ENCODE measurements at regions not wholly inside any gene's neighbourhood (a gene's known extent, or its start where the extent isn't known, plus 50 kb on each side); places are given as distances from the start of the nearest gene placed in this dataset.

DNA sequence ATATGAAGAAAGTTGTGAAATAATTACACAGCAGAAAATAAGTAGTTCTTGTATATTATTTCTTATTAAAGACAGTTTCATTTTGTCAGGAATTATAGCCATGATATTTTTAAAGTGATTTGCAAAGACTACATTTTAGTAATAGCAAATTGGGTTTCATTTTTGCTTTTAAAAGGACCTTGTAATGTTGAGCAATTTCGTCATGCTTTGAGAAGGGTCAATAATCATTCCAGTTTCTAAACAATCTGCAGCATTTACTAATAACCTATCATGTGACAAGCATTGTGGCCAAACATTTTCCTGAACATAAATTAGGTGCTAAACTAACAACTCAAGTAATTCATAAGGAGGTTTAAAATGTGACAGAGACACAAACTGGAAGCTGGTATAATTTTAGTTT, 214.4 kb upstream of the CBLB start:
- CTCF ChIA-PET, result no interaction called here
- TF ChIP-seq, protein P1, sequence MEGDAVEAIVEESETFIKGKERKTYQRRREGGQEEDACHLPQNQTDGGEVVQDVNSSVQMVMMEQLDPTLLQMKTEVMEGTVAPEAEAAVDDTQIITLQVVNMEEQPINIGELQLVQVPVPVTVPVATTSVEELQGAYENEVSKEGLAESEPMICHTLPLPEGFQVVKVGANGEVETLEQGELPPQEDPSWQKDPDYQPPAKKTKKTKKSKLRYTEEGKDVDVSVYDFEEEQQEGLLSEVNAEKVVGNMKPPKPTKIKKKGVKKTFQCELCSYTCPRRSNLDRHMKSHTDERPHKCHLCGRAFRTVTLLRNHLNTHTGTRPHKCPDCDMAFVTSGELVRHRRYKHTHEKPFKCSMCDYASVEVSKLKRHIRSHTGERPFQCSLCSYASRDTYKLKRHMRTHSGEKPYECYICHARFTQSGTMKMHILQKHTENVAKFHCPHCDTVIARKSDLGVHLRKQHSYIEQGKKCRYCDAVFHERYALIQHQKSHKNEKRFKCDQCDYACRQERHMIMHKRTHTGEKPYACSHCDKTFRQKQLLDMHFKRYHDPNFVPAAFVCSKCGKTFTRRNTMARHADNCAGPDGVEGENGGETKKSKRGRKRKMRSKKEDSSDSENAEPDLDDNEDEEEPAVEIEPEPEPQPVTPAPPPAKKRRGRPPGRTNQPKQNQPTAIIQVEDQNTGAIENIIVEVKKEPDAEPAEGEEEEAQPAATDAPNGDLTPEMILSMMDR (IDR thresholded peaks at IDR 0.05; ENCODE audit: insufficient read depth, low read length, missing control alignments), result no peak

DNA sequence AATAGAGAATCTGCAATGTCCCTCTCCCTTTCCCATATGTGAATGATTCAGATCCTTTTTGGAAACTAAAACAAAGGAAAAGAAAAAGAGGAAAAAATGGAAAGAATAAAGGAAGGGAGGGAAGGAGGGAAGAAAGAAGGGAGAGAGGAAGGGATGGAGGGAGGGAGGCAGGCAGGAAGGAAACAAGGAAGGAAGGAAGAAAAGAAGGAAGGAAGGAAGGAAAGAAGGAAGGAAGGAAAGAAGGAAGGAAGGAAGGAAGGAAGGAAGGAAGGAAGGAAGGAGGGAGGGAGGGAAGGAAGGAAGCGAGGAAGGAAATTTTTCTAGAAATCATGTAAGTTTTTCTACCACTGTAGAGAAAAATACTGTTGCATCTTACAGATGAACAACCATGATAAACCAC, 215.0 kb upstream of the CBLB start:
- ChIA-PET CTCF (no interaction called here), POLR2A (no interaction called here)
- TF ChIP-seq, protein P1 (IDR thresholded peaks at IDR 0.05; ENCODE audit: insufficient read depth, low read length, missing control alignments), result no peak
- no peak overlapping the region for H3K4me3 ChIP-seq (ENCODE audit: low read depth, low read length)
- DNase-seq (ENCODE audit: low read depth, low spot score), result no peak

More for the DNA sequence above, 214.4 kb upstream of the CBLB start:
- H3K4me3 ChIP-seq (ENCODE audit: low read depth, low read length), result no peak overlapping the region
- DNase-seq (ENCODE audit: low read depth, low spot score), result no peak
- POLR2A ChIA-PET, result no interaction called here

DNA sequence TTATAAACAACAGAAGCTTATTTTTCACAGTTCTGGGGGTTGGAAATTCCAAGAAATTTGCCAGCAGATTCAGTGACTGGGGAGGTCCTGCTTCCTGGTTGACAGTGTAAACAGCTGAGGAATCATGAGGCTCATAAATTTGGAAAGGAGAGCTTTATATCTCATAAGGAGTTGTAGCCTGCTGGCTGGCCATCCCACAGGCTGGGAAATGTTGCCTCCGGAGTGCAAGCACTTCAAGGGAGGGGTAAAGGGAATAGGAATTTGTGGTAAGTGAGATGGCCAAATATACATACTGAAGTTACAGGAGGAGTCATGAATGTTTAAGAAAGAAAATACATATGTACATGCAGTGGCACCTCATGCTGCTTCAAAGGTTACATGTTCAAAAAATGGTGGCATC, 217.2 kb upstream of the CBLB start:
- ChIA-PET CTCF (no interaction called here), POLR2A (interaction anchor here (0.5 kb wide), 1 partner anchor 24 kb away, joined by 3 read pairs; no protein-coding TSS in a partner anchor)
- DNase-seq (ENCODE audit: low read depth, low spot score), result no peak
- TF ChIP-seq, protein P1 (IDR thresholded peaks at IDR 0.05; ENCODE audit: insufficient read depth, low read length, missing control alignments), result no peak
- H3K4me3 ChIP-seq (ENCODE audit: low read depth, low read length), result no peak overlapping the region

DNA sequence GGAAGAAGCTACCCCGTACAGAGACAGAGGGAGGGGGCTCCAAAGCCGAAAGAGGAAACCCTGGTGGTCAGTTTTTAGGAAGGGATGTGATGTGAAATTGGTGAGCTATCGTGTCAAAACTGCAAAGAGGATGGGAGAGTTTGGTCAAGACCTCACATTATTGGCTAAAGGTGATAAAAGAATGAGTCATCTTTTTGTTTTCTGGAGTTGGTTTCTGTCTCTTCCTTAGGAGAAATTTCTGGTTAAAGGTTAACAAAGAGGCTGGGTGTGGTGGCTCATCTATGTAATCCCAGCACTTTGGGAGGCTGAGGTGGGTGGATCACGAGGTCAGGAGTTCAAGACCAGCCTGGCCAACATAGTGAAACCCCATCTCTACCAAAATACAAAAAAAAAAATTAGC, 217.8 kb upstream of the CBLB start:
- TF ChIP-seq, protein P1 (IDR thresholded peaks at IDR 0.05; ENCODE audit: insufficient read depth, low read length, missing control alignments), result no peak
- POLR2A ChIA-PET, result interaction anchor here (0.5 to 0.6 kb wide), 2 partner anchors 23 to 275 kb away, joined by 3 read pairs; no protein-coding TSS in a partner anchor
- H3K4me3 ChIP-seq (ENCODE audit: low read depth, low read length), result no peak overlapping the region
- CTCF ChIA-PET, result no interaction called here
- no peak for DNase-seq (ENCODE audit: low read depth, low spot score)

DNA sequence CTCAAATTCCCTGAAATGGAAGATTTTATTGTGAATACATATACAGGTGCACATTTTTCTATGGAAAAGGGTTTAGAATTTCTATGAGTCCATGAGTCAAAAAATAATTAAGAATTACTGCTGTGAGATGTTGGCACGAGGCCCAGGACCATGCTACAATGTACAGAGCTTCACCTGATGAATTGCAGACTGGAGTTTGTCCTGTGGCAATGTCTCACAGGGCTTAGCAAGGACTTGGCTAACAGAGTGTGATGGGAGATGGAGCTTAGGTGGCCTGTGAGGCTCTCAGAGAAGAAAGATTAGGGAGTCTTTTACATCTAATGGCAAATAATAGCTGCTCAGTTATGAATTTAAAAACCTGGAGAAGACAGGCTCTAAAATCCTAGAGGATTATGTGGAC, 219.5 kb upstream of the CBLB start:
- no peak overlapping the region for H3K4me3 ChIP-seq (ENCODE audit: low read depth, low read length)
- TF ChIP-seq, protein P1 (IDR thresholded peaks at IDR 0.05; ENCODE audit: insufficient read depth, low read length, missing control alignments), result no peak
- POLR2A ChIA-PET, result no interaction called here
- CTCF ChIA-PET, result no interaction called here
- DNase-seq (ENCODE audit: low read depth, low spot score), result no peak

DNA sequence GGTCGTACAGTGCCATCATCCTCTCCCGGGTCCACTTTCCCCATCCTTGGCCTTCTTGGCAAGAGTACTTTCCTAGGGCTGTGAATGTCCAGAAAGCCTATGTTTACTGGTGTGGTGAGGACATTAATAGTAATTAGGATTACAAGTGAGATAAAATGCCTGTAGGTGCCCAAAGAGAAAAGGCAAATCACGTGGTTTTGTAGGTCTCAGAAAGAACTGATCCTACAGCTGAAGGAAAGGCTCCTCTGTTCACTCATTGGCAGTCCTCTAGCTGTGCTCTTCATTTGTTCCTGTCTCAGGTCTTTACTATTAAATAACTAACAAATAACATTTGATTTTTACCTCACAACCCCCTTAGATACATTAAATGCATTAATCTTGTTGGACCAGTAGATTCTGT, 220.1 kb upstream of the CBLB start:
- CTCF ChIA-PET, result no interaction called here
- no peak overlapping the region for H3K4me3 ChIP-seq (ENCODE audit: low read depth, low read length)
- TF ChIP-seq, protein P1 (IDR thresholded peaks at IDR 0.05; ENCODE audit: insufficient read depth, low read length, missing control alignments), result no peak
- POLR2A ChIA-PET, result no interaction called here
- DNase-seq (ENCODE audit: low read depth, low spot score), result no peak

Data from AG04449 (cell line).